Neural progenitor cell (in vitro differentiated cells): ENCODE measurements at regions not wholly inside any gene's neighbourhood (a gene's known extent, or its start where the extent isn't known, plus 50 kb on each side); places are given as distances from the start of the nearest gene placed in this dataset.
A peak's percentile ranks its signal among the peaks of the same experiment; 100 is the strongest.

ENCODE experiments used
- DNase-seq: peaks from one replicate; pipeline ENCODE4 v3.0.0-alpha.2; 2016; ENCODE audit warnings: low spot score
- H2AFZ ChIP-seq: fragments of 200-600 bp; sonication (generic); replicated peaks from 2 replicates; pipeline ENCODE4 v1.6.1; 2016; ENCODE audit warnings: antibody characterized with exemption
- H3F3A ChIP-seq: fragments of 200-600 bp; sonication (generic); 2 replicates; pipeline ENCODE4 v1.6.1; 2016; ENCODE audit warnings: antibody characterized with exemption, low read depth
- H3K27ac ChIP-seq: fragments of 200-600 bp; sonication (generic); 2 replicates; pipeline ENCODE4 v1.5.1; 2016; ENCODE audit warnings: mild to moderate bottlenecking
- H3K27me3 ChIP-seq: fragments of 200-600 bp; sonication (generic); 2 replicates; pipeline ENCODE4 v1.6.1; 2016; ENCODE audit warnings: mild to moderate bottlenecking, moderate library complexity
- H3K36me3 ChIP-seq: fragments of 200-600 bp; sonication (generic); 2 replicates; pipeline ENCODE4 v1.5.1; 2016
- H3K4me1 ChIP-seq: fragments of 200-600 bp; sonication (generic); 2 replicates; pipeline ENCODE4 v1.6.1; 2016; ENCODE audit warnings: mixed run types
- H3K4me2 ChIP-seq: fragments of 200-600 bp; sonication (generic); 2 replicates; pipeline ENCODE4 v1.6.1; 2016
- H3K4me3 ChIP-seq: fragments of 200-600 bp; sonication (generic); 2 replicates; pipeline ENCODE4 v1.5.1; 2016
- H3K79me2 ChIP-seq: fragments of 200-600 bp; sonication (generic); 2 replicates; pipeline ENCODE4 v1.6.1; 2016; ENCODE audit warnings: low read depth
- H3K9ac ChIP-seq: fragments of 200-600 bp; sonication (generic); 2 replicates; pipeline ENCODE4 v1.6.1; 2016
- H3K9me3 ChIP-seq: fragments of 200-600 bp; sonication (generic); 2 replicates; pipeline ENCODE4 v1.5.1; 2016; ENCODE audit warnings: low read depth
- H4K20me1 ChIP-seq: fragments of 200-600 bp; sonication (generic); 2 replicates; pipeline ENCODE4 v1.6.1; 2016; ENCODE audit warnings: low read depth
- H3K27ac Mint-ChIP-seq: 3 replicates; pipeline ENCODE4 v1.8.0; 2021; ENCODE audit warnings: mixed read lengths
- H3K27me3 Mint-ChIP-seq: 2 replicates; pipeline ENCODE4 v1.8.0; 2022; ENCODE audit warnings: low read depth, mild to moderate bottlenecking, inconsistent platforms, moderate library complexity, mixed read lengths; ENCODE audit not compliant: insufficient read depth
- H3K36me3 Mint-ChIP-seq: 3 replicates; pipeline ENCODE4 v1.8.0; 2021; ENCODE audit warnings: mixed read lengths
- H3K4me1 Mint-ChIP-seq: 3 replicates; pipeline ENCODE4 v1.8.0; 2021; ENCODE audit warnings: mixed read lengths
- H3K4me3 Mint-ChIP-seq: 3 replicates; pipeline ENCODE4 v1.8.0; 2021; ENCODE audit warnings: mild to moderate bottlenecking, moderate library complexity, mixed read lengths
- H3K9me3 Mint-ChIP-seq: 3 replicates; pipeline ENCODE4 v1.8.0; 2020; ENCODE audit warnings: mixed read lengths
- CTCF ChIP-seq: fragments of 200-600 bp; sonication (generic); IDR thresholded peaks from 2 replicates; pipeline ENCODE4 v1.5.1; 2017; ENCODE audit warnings: antibody characterized with exemption, mild to moderate bottlenecking
- EZH2 ChIP-seq: fragments of 200-600 bp; sonication (generic); IDR thresholded peaks from 2 replicates; pipeline ENCODE4 v1.6.1; 2017; ENCODE audit warnings: antibody characterized with exemption, mild to moderate bottlenecking, moderate library complexity
- EZH2phosphoT487 ChIP-seq: fragments of 200-600 bp; sonication (generic); IDR thresholded peaks from 2 replicates; pipeline ENCODE4 v1.6.1; 2017; ENCODE audit warnings: antibody characterized with exemption

- Histone ChIP-seq H2AFZ (peak overlapping the region; percentile 2), H3K4me1 (peaks cover 8% of the 10 kb centered on the region), H3K36me3 (no peaks in the 10 kb centered on the region), H3K4me3 (no peak overlapping the region), H3K9ac (no peak overlapping the region), H3K79me2 (no peaks in the 10 kb centered on the region), H3K4me2 (no peak overlapping the region), H3K27ac (no peak overlapping the region), H4K20me1 (no peaks in the 10 kb centered on the region), H3F3A (peaks cover 18% of the 10 kb centered on the region), H3K9me3 (no peaks in the 10 kb centered on the region), H3K27me3 (no peaks in the 10 kb centered on the region)
- no peak overlapping the region for H3K27ac Mint-ChIP-seq
- H3K36me3 Mint-ChIP-seq: no peaks in the 10 kb centered on the region
- TF ChIP-seq CTCF (no peak), EZH2 (no peak), EZH2phosphoT487 (no peak)
- H3K27me3 Mint-ChIP-seq: no peaks in the 10 kb centered on the region
- H3K4me3 Mint-ChIP-seq: no peak overlapping the region
- H3K4me1 Mint-ChIP-seq: peaks cover 22% of the 10 kb centered on the region
- H3K9me3 Mint-ChIP-seq: no peaks in the 10 kb centered on the region
- DNase-seq: no peak
These were observed 59.6 kb upstream of the IL17B start for GRCh38 chr5:149438711-149439132.

GRCh38 chr5:149438281-149438680, 59.2 kb upstream of the IL17B start:
- Histone ChIP-seq H3K36me3 (no peaks in the 10 kb centered on the region), H4K20me1 (no peaks in the 10 kb centered on the region), H3K79me2 (no peaks in the 10 kb centered on the region), H3K4me3 (no peak overlapping the region), H3K27me3 (no peaks in the 10 kb centered on the region), H3K27ac (no peak overlapping the region), H3K4me2 (no peak overlapping the region), H3F3A (peaks cover 15% of the 10 kb centered on the region), H2AFZ (peak overlapping the region; percentile 2), H3K9me3 (no peaks in the 10 kb centered on the region), H3K4me1 (peaks cover 8% of the 10 kb centered on the region), H3K9ac (no peak overlapping the region)
- H3K4me3 Mint-ChIP-seq: no peak overlapping the region
- no peaks in the 10 kb centered on the region for H3K36me3 Mint-ChIP-seq
- H3K4me1 Mint-ChIP-seq: peaks cover 20% of the 10 kb centered on the region
- H3K27ac Mint-ChIP-seq: no peak overlapping the region
- H3K9me3 Mint-ChIP-seq: no peaks in the 10 kb centered on the region
- TF ChIP-seq EZH2: no peak
- no peak for TF ChIP-seq EZH2phosphoT487
- TF ChIP-seq CTCF: no peak
- peaks cover 1% of the 10 kb centered on the region for H3K27me3 Mint-ChIP-seq
- DNase-seq: no peak

GRCh38 chr5:149437391-149438040, 58.4 kb upstream of the IL17B start:
- Mint-ChIP-seq H3K36me3 (no peaks in the 10 kb centered on the region), H3K4me1 (peaks cover 16% of the 10 kb centered on the region), H3K27me3 (peaks cover 2% of the 10 kb centered on the region), H3K9me3 (no peaks in the 10 kb centered on the region), H3K4me3 (no peak overlapping the region), H3K27ac (peak overlapping the region; percentile 39)
- H3K4me2 ChIP-seq: no peak overlapping the region
- H3K9me3 ChIP-seq: no peaks in the 10 kb centered on the region
- peaks cover 9% of the 10 kb centered on the region for H3F3A ChIP-seq
- no peak overlapping the region for H3K4me3 ChIP-seq
- H3K27ac ChIP-seq: no peak overlapping the region
- H4K20me1 ChIP-seq: no peaks in the 10 kb centered on the region
- no peak for DNase-seq
- peaks cover 8% of the 10 kb centered on the region for H3K4me1 ChIP-seq
- no peak overlapping the region for H2AFZ ChIP-seq
- no peak overlapping the region for H3K9ac ChIP-seq
- H3K79me2 ChIP-seq: no peaks in the 10 kb centered on the region
- TF ChIP-seq EZH2 (no peak), CTCF (no peak), EZH2phosphoT487 (no peak)
- H3K27me3 ChIP-seq: no peaks in the 10 kb centered on the region
- no peaks in the 10 kb centered on the region for H3K36me3 ChIP-seq
